GM21717 (cell line): ENCODE measurements at regions not wholly inside any gene's neighbourhood (a gene's known extent, or its start where the extent isn't known, plus 50 kb on each side); places are given as distances from the start of the nearest gene placed in this dataset.

Experiments used
- ATAC-seq: cut with Tn5 transposase; IDR thresholded peaks from one replicate; pipeline ENCODE4 v1.9.1; 2021; ENCODE audit warnings: mild to moderate bottlenecking, moderate library complexity; ENCODE audit not compliant: unreplicated experiment

DNA sequence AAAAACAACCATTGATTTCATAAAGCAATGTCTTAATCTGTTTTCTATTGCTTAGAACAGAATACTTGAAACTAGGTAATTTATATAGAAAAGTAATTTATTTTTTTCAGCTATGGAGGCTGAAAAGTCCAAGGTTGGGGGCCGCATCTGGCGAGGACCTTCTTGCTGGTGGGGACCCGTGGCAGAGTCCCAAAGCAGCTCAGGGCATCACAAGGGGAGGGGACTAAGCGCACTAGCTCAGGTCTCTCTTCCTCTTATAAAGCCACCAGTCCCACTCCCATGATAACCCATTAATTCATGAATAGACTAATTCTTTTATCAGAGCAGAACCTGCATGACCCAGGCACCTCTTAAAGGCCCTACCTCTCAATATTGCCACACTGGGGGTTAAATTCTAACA is 87.2 kb upstream of the KLF13 start:
- no peak for ATAC-seq

DNA sequence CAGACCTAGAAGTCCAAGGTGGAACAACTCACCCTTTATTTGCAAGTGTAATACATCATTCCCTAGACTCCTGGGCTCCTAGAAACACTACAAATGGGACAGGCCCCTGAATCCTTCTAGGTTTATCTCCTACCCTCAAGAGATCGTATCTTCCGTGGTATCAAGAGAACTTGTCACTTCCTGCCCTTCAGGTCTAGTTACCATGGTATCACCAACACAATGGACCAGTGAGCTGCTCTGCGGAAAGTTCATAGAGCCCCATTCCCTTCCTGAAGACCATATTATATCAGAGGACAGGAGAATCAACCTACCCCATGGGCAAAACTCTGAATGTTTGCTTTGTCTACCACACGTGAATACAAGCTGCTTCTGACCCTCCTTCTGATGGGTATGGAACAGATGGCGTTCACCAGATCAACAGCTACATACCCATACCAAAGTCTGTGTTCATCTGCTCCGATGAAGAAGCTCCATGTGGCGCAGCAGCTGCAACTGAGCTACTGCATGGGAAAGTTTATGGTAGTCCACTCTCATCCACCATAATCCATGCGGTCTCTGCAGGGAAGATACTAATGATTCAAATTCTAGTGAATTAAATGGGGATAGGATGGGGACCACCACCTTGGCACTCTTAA is 84.6 kb upstream of the KLF13 start:
- no peak for ATAC-seq

DNA sequence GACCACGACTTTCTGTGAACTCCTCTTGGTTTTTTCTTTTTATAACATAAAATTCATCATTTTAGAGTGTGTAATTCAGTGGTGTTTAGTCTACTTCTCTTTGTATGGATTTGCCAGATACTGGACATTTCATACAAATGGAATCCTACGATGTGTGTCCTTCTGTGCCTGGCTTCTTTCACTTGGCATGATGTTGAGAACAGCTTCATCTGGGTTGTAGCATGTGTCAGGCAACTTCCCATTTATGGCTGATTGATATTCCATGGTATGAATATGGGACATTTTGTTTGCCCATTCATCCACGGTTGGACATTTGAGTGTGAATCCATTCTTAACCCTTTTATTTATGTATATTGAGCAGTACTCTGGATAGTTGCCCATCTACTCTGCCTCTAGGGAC is 82.7 kb upstream of the KLF13 start:
- no peak for ATAC-seq

DNA sequence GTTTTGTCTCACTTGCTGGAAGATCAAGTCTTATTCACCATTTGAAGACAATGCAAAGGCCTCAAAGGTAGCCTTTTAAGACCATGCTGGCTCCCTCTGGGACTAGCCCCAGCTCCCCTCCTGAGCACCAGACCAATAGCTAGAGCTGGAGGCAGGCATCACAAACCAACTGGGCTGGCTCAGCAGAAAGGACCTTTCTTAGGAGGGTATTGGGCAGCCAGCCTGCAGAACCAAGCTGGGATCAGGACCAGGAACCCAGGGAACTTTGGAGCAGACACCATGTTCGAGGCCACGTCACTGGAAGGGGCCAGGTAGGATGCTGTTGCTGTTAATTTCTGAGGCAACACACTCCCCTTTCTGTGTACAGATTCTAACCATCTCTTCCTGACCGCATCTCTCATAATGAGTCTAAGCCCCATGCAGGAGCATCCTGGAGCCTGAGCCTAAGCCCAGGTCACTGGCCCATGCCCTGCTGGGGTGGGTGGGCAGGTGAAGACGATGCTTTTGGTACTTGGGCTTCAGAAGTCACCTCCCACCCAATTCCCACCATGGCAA is 81.4 kb upstream of the KLF13 start:
- ATAC-seq, result no peak

DNA sequence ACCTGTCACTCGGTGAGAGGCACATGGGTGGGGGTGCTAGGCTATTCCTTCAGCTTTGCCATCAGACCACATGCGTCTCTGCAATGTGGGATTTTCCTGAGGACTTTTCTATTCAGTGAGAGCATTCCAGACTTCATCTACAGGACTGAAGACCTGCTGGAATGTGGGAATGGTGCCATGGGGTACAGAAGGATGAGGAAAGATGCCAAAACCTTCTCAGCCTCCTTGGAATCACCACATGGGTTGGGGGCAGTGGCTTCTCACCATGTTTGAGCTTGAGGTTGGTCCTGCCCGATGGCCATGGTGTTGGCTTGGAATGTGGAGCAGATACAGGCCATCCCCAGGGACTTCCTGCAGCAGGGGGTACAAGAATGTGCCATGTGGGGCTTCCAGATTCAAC is 80.9 kb upstream of the KLF13 start:
- no peak for ATAC-seq

DNA sequence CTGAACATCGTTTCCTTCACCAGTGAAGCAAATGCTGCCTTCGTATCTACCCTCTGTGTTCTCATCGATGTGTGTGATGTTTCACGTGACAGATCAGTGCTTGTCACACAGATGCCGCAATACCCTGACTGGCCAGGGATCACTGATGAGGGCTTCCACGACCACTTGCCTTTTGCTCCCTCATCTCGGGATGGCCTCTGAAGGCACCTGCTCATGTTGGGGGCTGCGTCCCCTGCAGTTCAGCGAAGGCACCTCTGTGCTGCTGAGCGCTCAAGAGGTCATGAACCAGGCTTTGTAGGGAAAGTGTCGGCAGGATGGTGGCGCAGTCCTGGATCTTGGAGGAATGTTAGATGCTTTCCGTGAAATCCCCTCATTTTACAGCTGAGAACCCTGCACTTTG is 79.2 kb upstream of the KLF13 start:
- no peak for ATAC-seq

DNA sequence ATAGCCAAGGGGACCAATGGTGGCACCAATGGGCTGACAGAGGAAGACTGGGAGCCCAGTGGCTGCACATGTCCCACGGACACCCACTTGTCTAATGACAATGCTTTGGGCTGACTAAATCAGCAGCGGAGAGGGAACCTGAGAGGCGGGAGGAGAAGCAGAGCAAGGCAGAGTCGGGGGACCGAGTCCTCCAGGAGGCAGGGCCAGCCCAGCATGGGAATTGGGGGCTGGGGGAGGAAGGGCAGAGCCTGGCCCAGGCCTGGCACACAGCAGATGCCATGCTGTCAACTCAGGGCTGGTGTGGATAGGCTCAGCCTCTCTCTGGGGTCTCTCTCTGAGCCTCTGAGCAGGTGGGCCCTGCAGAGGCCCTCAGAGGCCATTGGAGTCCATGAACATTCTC is 78.4 kb upstream of the KLF13 start:
- ATAC-seq, result no peak

DNA sequence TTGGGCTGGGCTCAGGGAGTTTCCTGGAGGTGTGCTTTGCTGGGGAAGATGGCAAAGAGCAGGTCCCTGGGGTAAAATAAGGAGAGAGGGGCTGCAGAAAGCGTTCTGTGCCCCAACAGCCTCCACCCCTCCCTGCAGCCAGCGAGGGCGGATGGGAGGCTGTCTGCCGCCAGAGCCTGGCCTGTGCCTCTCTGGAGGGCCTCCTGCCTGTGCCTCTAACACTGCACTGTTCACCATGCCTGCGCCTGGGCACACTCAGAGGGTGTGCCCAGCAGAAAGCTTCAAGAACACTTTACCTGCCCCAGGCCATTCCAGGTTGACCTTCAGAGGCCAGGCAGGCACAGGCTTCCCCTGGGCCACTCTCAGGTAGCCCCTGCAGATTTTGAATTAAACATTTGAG is 77.7 kb upstream of the KLF13 start:
- ATAC-seq, result no peak

DNA sequence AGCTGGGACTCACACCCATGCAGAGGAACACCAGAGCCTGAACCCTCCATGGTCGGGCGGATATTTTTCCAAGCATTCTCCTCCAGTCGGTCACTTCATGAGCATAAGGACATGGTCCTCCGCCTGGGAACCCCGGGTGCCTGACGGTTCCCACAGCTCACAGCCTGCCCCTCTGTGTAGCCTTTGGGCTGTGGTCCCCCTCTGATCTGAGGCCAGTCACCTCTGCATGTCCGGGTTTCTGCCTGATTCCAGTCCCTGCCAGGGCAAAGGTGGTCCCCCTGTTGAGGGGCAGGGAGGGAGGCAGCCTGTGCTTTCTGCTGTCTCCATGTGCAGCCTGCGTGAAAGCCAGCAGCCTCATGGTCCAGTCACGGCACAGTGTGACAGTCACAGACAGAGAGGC is 76.6 kb upstream of the KLF13 start:
- no peak for ATAC-seq

DNA sequence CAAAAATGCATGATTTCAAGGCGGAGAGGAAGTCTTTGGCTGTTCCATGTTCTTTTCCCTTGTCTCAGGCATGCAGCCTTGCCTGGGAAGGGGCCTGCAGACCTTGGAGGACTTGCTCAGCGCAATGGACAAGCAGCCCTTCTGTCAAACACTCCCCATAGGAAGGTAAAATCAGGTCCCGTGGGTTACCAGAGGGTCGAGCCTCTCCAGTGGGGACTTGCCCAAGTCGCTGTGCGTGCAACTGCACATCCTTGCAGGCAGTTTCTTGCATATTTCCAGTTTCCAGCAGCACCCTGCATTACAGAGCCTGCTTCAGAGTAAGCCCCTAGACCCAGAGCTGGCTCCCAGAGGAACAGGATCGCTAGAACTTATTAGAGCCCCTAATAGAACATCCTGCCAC is 75.5 kb upstream of the KLF13 start:
- ATAC-seq, result no peak

DNA sequence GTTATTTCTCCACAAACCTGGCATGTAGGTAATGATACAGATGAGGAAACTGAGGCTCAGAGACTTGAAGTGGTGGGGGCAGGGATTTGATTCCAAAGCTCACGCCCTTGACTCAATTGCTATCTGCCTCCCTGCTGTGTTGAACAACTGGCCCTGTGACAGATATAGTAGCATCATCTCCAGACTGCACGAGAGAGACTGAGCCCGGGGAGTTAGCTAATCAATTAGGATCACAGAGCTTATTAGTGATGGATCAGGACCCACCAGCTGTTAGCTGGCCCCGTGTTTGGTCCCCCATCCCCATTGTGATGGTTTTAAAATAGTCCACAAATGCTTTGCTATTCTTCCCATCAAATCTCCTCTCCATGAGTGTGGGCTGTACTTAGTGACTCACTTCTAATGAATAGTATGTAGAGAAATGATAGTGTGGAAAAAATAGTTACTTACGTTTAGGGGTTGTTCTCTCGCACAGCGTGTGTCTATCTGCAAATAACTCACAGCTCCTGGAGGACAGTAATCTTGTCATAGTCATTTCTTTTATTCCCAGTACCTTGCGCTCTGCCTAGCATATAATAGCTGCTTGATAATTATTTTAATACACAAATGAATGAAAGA is 74.4 kb upstream of the KLF13 start:
- ATAC-seq, result no peak

DNA sequence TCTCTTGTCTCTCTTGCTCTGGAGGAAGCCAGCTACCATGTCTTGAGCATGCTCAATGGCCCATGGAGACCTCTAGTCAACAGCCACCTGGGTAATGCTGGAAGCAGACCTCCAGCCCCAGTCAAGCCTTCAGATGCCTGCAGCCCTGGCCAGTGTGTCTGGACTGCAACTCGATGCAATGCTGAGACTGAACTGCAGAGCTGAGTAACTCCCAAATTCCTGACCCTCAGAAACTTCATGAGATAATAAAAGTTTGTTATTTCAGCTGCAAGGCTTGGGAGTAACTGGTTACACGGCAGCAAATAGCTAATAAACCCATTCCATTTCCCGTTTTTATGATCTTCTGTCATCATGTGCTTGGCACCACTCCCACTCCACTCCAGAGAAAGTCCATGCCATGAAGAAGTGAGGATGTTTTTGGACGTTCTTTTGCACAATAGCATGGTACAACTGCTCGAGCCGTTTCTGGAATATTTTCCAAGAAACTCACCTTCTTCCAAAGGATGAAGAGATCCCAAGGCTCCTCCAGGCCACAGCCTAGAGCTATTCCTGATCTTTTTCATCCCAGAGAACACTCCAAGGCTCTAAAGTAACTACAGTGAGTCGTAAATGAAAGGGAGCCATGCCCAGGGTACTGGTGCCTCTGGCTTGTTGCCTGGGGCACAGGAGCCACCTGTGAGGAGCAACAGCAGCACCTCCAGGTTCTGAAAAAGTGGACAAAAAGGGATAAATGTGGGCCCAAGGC is 72.0 kb upstream of the KLF13 start:
- ATAC-seq, result no peak

DNA sequence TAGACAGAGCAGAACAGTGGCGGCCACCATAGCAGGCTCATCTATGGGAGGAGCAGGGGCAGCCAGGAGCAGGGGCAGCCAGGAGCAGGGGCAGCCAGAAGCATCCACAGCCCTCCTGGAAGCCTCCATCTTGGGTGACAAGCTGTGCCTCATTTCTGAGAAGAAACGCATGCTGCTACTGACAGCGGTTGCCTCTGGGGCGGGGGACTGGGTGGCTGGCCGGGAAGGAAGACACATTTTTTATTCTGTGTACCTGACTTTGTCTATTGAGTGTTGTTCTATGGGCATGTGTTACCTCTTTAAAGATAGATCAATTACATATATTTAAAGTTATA is 71.5 kb upstream of the KLF13 start:
- no peak for ATAC-seq

DNA sequence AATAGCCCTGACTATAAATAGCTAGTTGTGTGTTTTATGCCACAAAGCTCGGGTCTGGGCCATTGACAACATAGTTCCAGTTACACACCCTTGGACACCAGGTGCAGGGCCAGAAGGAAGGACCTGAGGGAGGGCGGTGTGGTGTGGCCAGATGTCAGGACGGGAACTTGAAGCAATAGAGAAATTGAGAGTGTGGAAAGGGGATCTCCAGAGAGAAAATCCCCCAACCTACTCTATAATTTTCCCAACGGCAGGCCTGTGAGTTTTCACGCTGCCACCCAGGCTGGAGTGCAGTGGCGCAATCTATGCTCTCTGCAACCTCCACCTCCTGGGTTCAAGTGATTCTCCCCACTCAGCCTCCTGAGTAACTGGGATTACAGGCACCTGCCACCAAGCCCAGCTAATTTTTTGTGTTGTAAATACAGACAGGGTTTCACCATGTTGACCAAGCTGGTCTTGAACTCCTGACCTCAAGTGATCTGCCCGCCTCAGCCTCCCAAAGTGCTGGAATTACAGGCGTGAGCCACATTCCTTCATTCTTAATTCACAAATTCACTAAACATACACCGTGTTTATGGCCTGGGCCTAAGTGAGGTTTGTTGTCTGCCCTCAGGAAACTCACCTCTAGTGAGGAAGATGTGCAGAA is 70.8 kb upstream of the KLF13 start:
- peak; percentile 51 for ATAC-seq

DNA sequence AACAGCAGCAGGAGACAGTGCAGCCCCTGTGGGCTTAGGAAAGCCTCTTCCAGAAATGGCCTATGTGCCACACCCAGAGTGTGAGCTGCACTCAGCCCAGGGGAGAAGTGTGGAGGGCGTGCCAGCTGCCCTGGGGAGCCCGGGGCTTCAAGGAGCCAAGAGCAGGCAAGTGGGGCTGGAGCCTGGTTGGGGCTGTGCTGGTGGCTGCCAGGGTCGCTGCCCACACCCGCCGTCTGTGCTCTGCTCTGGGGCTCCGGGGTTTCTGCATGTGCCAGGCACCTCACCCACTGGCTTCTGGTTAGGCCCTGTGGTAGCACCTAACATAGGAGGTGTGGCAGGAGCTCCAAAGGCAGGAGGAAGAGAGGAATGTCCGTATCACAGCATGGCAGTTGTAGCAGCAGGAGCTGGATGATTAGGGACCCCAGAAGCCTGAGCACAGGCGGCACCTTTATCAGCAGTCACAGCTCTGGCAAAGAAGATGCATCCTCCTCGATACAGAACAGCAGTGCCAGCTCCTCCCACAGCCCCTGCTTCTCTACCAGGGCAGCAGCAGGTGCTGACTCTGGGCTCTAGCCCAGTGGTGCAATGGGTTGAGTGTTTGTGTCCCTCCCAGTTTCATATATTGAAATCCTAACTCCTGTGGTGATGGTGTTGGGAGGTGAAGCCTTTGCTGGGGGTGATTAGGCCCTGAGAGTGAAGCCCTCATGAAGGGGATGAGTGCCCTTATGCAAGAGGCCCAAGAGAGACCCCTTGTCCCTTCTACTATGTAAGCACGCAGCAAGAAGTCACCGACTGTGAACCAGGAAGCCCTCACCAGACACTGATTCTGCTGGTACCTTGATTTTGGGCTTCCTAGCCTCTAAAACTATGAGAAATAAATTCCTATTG is 70.0 kb upstream of the KLF13 start:
- no peak for ATAC-seq

DNA sequence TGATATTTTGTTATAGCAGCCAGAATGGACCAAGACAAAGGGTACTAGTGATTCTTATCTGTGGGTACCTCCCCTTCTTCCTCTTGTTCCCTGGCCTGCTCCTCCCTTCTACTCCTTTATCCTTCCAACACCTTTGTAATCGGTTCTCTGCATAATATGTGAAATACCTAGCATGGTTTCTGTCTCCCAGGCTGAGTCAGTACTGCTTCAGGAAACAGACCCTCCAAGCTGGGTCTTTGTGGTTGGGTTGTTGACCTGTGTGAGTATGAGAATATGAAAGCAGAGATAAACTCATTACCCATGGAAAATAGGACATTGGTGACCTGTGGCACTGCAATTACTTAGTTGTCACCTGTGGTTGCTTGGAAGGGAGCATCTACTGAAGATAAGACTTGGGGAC is 69.3 kb upstream of the KLF13 start:
- no peak for ATAC-seq

DNA sequence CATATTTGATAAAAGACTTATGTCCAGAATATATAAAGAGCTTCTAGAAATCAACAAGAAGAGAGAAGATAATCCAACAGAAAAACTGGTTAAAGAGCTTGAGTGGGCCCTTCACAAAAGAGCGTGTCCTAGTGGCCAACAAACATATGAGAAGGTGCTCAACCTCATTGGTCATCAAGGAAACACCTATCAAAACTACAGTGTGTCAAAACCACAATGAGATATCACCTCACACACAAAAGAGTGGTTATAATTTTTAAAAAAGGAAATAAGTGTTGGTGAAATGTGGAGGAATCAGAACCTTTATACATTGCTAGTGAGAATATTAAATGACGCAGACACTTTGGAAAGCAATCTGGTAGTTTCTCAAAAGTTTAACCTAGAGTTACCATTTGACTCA is 68.4 kb upstream of the KLF13 start:
- no peak for ATAC-seq

DNA sequence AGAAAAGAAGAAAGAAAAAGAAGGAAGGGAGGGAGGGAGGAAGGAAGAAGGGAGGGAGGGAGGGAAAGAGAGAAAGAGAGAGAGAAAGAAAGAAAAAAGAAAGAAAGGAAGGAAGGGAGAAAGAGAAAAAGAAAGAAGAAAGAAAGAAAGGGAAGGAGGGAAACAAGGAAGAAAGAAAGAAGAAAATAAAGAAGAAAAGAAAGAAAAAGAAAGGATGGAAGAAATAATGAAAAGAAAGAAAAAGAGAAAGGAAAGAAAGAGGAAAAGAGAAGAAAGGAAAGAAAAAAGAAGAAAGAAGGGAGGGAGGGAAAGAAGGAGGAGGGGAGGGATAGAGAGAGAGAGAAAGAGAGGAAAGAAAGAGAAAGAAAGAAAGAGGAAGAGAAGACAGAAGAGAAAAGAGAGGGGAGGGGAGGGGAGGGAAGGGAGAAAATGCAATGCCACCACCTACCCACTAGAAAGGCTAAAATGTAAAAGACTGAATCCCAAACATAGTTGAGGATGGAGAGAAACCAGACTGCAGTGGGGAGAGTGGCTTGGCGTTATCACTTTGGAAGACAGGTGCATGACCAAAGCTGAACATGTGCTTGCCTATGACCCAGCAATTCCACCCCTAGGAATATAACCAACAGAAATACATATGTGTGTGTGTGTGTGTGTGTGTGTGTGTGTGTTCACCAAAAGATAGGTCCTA is 66.9 kb upstream of the KLF13 start:
- no peak for ATAC-seq

DNA sequence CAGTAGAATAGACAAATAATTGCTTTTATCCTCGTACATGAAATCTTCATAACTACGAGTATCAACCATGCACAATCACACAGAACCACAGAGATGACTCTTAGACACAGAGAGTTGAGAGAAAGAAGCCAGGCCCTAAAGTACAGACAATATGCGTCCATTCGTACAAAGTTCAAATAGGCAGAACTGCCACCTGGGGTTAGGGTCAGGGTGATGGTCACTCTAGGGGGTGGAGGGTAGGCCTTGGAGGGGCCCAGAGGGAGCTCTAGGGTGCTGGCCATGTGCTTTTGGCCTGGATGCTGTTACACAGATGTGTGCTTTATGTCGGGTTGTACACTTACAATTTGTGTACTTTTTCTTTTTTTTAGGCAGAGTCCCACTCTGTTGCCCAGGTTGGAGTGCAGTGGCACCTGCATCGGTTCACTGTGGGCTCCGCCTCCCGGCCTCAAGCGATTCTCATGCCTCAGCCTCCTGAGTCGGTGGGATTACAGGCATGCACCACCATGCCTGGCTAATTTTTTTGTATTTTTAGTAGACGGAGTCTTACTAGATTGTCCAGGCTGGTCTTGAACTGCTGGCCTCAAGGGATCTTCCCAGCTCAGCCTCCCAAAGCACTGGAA is 65.9 kb upstream of the KLF13 start:
- no peak for ATAC-seq
